Peyer's patch (tissue), 4 donors: ENCODE measurements at regions not wholly inside any gene's neighbourhood (a gene's known extent, or its start where the extent isn't known, plus 50 kb on each side); places are given as distances from the start of the nearest gene placed in this dataset.

Experiments
- DNase-seq, 3 donors: peaks; one replicate each; pipeline ENCODE4 v3.0.0-alpha.2; 2017 to 2019
- H3K27ac ChIP-seq, 4 donors: fragments of 200-600 bp; sonication (generic); one replicate each; pipeline ENCODE4 v1.5.1; 2016 to 2019
- H3K27me3 ChIP-seq, 2 donors: fragments of 200-600 bp; sonication (generic); one replicate each; pipeline ENCODE4 v1.5.1; 2019
- H3K36me3 ChIP-seq, 3 donors: fragments of 200-600 bp; sonication (generic); one replicate each; pipeline ENCODE4 v1.5.1; 2016 to 2019
- H3K4me1 ChIP-seq, 4 donors: fragments of 200-600 bp; sonication (generic); one replicate each; pipeline ENCODE4 v1.5.1; 2016 to 2019
- H3K4me3 ChIP-seq, 4 donors: fragments of 200-600 bp; sonication (generic); 1 replicate in 3 of 4; 2 replicates in 1 of 4; pipeline ENCODE4 v1.5.1; 2016 to 2019; ENCODE audit warnings: mild to moderate bottlenecking in 1 of 4
- H3K9me3 ChIP-seq, 4 donors: fragments of 200-600 bp; sonication (generic); one replicate each; pipeline ENCODE4 v1.5.1; 2016 to 2019; ENCODE audit warnings: mild to moderate bottlenecking in 1 of 4
- POLR2A ChIP-seq, 2 donors: fragments of 450-650 bp; IDR thresholded peaks; one replicate each; pipeline ENCODE4 v1.5.1; 2017; ENCODE audit warnings: antibody characterized with exemption in 2 of 2, mild to moderate bottlenecking in 2 of 2, moderate library complexity in 2 of 2
- small RNA-seq, 2 donors: library from RNA; depleted of rRNA; stranded (forward); fragments of <200 nt; gene quantifications; one replicate each; pipeline ENCODE3, GENCODE V24; 2016
- TF ChIP-seq, protein P1 (sequence below), 6 experiments: fragments of 450-650 bp in 4 of 6; fragments of 200-600 bp in 2 of 6; sonication (generic) in 1 of 6; IDR thresholded peaks; one replicate each; pipeline ENCODE4 v1.5.1; 2017 to 2019; ENCODE audit warnings: antibody characterized with exemption in 6 of 6, mild to moderate bottlenecking in 3 of 6, moderate library complexity in 1 of 6

DNA sequence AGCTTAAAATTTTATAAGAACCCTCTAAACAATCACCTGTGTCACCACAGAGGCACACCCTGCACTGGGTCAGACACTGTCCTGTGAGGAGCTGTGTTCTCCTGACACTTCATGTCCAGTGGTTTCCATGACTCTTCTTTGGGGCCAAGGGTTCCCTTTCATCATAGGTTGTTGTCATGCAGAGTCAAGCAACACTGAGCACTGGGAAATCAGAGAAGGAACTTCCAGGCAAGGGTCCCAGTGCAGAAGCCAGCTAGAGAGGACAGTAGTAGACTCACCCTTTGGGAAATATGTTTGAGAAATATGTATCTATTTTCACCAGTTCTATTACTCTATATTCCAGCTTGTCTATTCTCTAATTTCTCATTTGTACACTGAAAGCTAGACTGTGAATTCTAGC lies 56.4 kb upstream of the PRSS58 start:
- TF ChIP-seq, protein P1, sequence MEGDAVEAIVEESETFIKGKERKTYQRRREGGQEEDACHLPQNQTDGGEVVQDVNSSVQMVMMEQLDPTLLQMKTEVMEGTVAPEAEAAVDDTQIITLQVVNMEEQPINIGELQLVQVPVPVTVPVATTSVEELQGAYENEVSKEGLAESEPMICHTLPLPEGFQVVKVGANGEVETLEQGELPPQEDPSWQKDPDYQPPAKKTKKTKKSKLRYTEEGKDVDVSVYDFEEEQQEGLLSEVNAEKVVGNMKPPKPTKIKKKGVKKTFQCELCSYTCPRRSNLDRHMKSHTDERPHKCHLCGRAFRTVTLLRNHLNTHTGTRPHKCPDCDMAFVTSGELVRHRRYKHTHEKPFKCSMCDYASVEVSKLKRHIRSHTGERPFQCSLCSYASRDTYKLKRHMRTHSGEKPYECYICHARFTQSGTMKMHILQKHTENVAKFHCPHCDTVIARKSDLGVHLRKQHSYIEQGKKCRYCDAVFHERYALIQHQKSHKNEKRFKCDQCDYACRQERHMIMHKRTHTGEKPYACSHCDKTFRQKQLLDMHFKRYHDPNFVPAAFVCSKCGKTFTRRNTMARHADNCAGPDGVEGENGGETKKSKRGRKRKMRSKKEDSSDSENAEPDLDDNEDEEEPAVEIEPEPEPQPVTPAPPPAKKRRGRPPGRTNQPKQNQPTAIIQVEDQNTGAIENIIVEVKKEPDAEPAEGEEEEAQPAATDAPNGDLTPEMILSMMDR (IDR thresholded peaks at IDR 0.05): no peak
- TF ChIP-seq POLR2A (IDR thresholded peaks at IDR 0.05): no peak

GRCh38 chr7:142313528-142313927 lies 55.7 kb upstream of the PRSS58 start:
- H3K9me3 ChIP-seq: no peaks in the 10 kb centered on the region
- no peaks in the 10 kb centered on the region for H3K4me1 ChIP-seq
- H3K27me3 ChIP-seq: no peaks in the 10 kb centered on the region
- no peak overlapping the region for H3K27ac ChIP-seq
- no peaks in the 10 kb centered on the region for H3K36me3 ChIP-seq
- H3K4me3 ChIP-seq: no peak overlapping the region
- DNase-seq: no peak
- TF ChIP-seq, protein P1 (IDR thresholded peaks at IDR 0.05): no peak
- TF ChIP-seq POLR2A (IDR thresholded peaks at IDR 0.05): no peak

More for the DNA sequence above, 56.4 kb upstream of the PRSS58 start:
- DNase-seq: no peak
- Histone ChIP-seq H3K27ac (no peak overlapping the region), H3K36me3 (no peaks in the 10 kb centered on the region), H3K4me3 (no peak overlapping the region), H3K9me3 (no peaks in the 10 kb centered on the region), H3K27me3 (no peaks in the 10 kb centered on the region), H3K4me1 (no peaks in the 10 kb centered on the region)

DNA sequence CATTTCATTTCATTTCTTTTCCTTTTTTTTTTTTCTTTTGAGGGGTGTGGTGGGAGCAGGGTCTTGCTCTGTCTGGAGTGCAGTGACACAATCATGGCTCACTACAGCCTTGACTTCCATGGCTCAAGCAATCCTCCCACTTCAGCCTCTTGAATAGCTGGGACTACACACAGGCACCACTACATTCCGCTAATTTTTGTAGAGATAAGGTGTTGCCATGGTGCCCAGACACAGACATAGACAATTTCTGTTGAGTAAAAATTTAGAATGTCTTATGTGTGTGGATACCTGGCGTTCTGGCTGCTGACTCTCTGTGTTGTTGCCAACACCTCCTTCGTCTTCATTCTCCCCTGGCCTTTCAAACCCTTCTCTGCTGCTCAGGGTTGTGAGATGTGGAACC lies 54.0 kb upstream of the PRSS58 start:
- DNase-seq: no peak
- Histone ChIP-seq H3K27me3 (no peaks in the 10 kb centered on the region), H3K9me3 (no peaks in the 10 kb centered on the region), H3K36me3 (no peaks in the 10 kb centered on the region), H3K4me1 (no peaks in the 10 kb centered on the region), H3K27ac (no peak overlapping the region), H3K4me3 (no peak overlapping the region)
- TF ChIP-seq, protein P1 (IDR thresholded peaks at IDR 0.05): no peak
- no peak for TF ChIP-seq POLR2A (IDR thresholded peaks at IDR 0.05)

- no peak for TF ChIP-seq POLR2A (IDR thresholded peaks at IDR 0.05)
- TF ChIP-seq, protein P1 (IDR thresholded peaks at IDR 0.05): no peak
- no peaks in the 10 kb centered on the region for H3K9me3 ChIP-seq
- DNase-seq: no peak
Observed at GRCh38 chr7:142308918-142309317, 51.1 kb upstream of the PRSS58 start.

GRCh38 chr7:142308326-142308725 lies 50.5 kb upstream of the PRSS58 start:
- Histone ChIP-seq H3K27me3 (no peaks in the 10 kb centered on the region), H3K36me3 (no peaks in the 10 kb centered on the region), H3K9me3 (no peaks in the 10 kb centered on the region), H3K4me3 (no peak overlapping the region), H3K4me1 (no peaks in the 10 kb centered on the region), H3K27ac (no peak overlapping the region)
- no peak for DNase-seq
- TF ChIP-seq, protein P1 (IDR thresholded peaks at IDR 0.05): no peak
- no peak for TF ChIP-seq POLR2A (IDR thresholded peaks at IDR 0.05)

More at GRCh38 chr7:142308918-142309317, 51.1 kb upstream of the PRSS58 start:
- no peaks in the 10 kb centered on the region for H3K4me1 ChIP-seq
- H3K27ac ChIP-seq: no peak overlapping the region
- H3K36me3 ChIP-seq: no peaks in the 10 kb centered on the region
- no peak overlapping the region for H3K4me3 ChIP-seq
- no peaks in the 10 kb centered on the region for H3K27me3 ChIP-seq

Small RNA genes in the stretch of these regions (small RNA-seq; reads per million reads assigned to genes)
- gene TRBV5-2 (0 reads per million in 2 donors), gene TRBV8-1 (0 reads per million in 2 donors), gene TRBV8-2 (0 reads per million in 2 donors)
